Left forelimb (tissue), 1 donor: ENCODE measurements at regions not wholly inside any gene's neighbourhood (a gene's known extent, or its start where the extent isn't known, plus 50 kb on each side); places are given as distances from the start of the nearest gene placed in this dataset.

Source experiments
- DNase-seq: peaks from one replicate; pipeline ENCODE4 v3.0.0-alpha.2; 2018; ENCODE audit warnings: low spot score

- DNase-seq = no peak
These were observed 244.8 kb downstream of the NHLRC3 start for GRCh38 chr13:39283072-39283471.

GRCh38 chr13:39284801-39285388, 246.6 kb downstream of the NHLRC3 start:
- DNase-seq = no peak
